Testis (tissue), 2 donors: ENCODE measurements at regions not wholly inside any gene's neighbourhood (a gene's known extent, or its start where the extent isn't known, plus 50 kb on each side); places are given as distances from the start of the nearest gene placed in this dataset.

Source experiments
- DNase-seq: peaks from one replicate; pipeline ENCODE4 v3.0.0-alpha.2; 2019
- H3K27ac ChIP-seq, 2 donors: fragments of 200-600 bp; sonication (generic); one replicate each; pipeline ENCODE4 v1.5.1; 2019
- H3K27me3 ChIP-seq: fragments of 200-600 bp; sonication (generic); one replicate; pipeline ENCODE4 v1.5.1; 2019
- H3K36me3 ChIP-seq: fragments of 200-600 bp; sonication (generic); one replicate; pipeline ENCODE4 v1.5.1; 2017; ENCODE audit warnings: low read depth; ENCODE audit errors: missing control alignments
- H3K4me1 ChIP-seq: fragments of 200-600 bp; sonication (generic); one replicate; pipeline ENCODE4 v1.5.1; 2019
- H3K4me3 ChIP-seq, 2 donors: fragments of 200-600 bp; sonication (generic); one replicate each; pipeline ENCODE4 v1.5.1; 2017 to 2019
- H3K9me3 ChIP-seq: fragments of 200-600 bp; sonication (generic); one replicate; pipeline ENCODE4 v1.5.1; 2017
- POLR2A ChIP-seq: fragments of 450-650 bp; IDR thresholded peaks from one replicate; pipeline ENCODE4 v1.6.1; 2017; ENCODE audit warnings: antibody characterized with exemption, mild to moderate bottlenecking, moderate library complexity
- WGBS, 2 donors: methylation state at CpG; one replicate each; pipeline ENCODE4 v1.1.5; 2018; 5-methylcytosine and 5-hydroxymethylcytosine counted together
- intact Hi-C: fragments of 100-400 bp; cut with DNase I; formaldehyde crosslinking; loops from one replicate; pipeline ENCODE4 v1.15.1; 2023; ENCODE audit warnings: low total_unique reads
- TF ChIP-seq, protein P1 (sequence below), 3 experiments: fragments of 450-650 bp in 2 of 3; fragments of 200-600 bp in 1 of 3; sonication (generic) in 1 of 3; IDR thresholded peaks; one replicate each; pipeline ENCODE4 v1.5.1; 2016 to 2019; ENCODE audit warnings: antibody characterized with exemption in 3 of 3, mild to moderate bottlenecking in 2 of 3, moderate library complexity in 1 of 3

DNA sequence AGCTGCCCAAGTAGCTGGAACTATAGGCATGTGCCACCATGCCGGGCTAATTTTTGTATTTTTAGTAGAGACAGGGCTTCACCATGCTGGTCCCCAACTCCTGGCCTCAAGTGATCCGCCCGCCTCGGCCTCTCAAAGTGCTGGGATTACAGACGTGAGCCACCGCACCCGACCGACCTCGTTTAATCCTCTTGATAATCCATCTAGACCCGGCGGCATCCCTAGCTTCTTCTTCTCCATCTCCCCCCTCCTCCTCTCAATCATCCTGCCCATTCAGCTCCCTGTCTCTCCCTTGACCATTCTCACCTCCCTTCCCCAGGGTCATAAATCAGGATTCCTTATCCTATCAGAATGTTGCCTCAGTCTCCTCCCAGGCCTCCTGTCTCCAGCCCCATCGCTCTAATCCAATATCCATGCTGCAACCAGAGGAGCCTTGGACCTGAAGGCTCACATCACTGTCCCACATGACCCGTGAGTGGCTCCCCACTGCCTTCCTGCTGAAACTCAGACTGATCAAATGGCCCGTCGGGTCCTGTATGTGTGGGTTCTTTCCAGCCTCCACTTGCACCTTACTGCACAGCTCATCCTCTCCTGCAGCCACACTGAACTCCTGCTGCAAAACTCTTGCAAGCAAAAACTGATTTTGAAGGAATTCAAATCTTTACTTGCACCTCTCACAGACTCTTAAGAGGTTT is 74.1 kb upstream of the CDH5 start:
- DNase-seq = no peak
- intact Hi-C loops = no loop called here
- Histone ChIP-seq H3K9me3 (no peaks in the 10 kb centered on the region), H3K27ac (no peak overlapping the region), H3K4me3 (no peak overlapping the region), H3K36me3 (no peaks in the 10 kb centered on the region), H3K4me1 (no peaks in the 10 kb centered on the region), H3K27me3 (no peaks in the 10 kb centered on the region)
- WGBS, 2 donors = 85 to 89% methylated on average over 15 of the region's 15 CpGs
- TF ChIP-seq POLR2A = no peak
- TF ChIP-seq, protein P1, sequence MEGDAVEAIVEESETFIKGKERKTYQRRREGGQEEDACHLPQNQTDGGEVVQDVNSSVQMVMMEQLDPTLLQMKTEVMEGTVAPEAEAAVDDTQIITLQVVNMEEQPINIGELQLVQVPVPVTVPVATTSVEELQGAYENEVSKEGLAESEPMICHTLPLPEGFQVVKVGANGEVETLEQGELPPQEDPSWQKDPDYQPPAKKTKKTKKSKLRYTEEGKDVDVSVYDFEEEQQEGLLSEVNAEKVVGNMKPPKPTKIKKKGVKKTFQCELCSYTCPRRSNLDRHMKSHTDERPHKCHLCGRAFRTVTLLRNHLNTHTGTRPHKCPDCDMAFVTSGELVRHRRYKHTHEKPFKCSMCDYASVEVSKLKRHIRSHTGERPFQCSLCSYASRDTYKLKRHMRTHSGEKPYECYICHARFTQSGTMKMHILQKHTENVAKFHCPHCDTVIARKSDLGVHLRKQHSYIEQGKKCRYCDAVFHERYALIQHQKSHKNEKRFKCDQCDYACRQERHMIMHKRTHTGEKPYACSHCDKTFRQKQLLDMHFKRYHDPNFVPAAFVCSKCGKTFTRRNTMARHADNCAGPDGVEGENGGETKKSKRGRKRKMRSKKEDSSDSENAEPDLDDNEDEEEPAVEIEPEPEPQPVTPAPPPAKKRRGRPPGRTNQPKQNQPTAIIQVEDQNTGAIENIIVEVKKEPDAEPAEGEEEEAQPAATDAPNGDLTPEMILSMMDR (IDR thresholded peaks at IDR 0.05) = no peak

DNA sequence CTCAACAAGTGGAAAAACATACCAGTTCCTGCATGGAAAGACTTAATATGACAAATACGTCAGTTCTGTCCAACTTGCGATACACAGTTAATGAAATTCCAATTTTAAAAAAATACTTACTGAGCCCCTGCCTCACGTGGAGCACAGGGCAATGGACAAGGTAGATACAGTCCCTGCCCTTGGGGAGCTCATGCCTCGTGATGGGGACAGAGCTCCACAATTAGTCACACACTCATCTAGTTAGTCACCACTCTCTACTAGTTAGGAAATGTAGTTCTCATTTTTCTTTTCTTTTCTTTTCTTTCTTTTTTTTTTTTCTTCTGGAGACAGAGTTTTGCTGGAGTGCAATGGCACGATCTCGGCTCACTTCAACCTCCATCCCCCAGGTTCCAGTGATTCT is 74.7 kb upstream of the CDH5 start:
- no peak overlapping the region for H3K27ac ChIP-seq
- H3K4me1 ChIP-seq = no peaks in the 10 kb centered on the region
- intact Hi-C loops = no loop called here
- H3K27me3 ChIP-seq = no peaks in the 10 kb centered on the region
- DNase-seq = no peak
- 87 to 91% methylated on average over 6 of the region's 6 CpGs for WGBS, 2 donors
- H3K9me3 ChIP-seq = no peaks in the 10 kb centered on the region
- H3K36me3 ChIP-seq = no peaks in the 10 kb centered on the region
- H3K4me3 ChIP-seq = no peak overlapping the region
- TF ChIP-seq POLR2A = no peak
- TF ChIP-seq, protein P1 (IDR thresholded peaks at IDR 0.05) = no peak

DNA sequence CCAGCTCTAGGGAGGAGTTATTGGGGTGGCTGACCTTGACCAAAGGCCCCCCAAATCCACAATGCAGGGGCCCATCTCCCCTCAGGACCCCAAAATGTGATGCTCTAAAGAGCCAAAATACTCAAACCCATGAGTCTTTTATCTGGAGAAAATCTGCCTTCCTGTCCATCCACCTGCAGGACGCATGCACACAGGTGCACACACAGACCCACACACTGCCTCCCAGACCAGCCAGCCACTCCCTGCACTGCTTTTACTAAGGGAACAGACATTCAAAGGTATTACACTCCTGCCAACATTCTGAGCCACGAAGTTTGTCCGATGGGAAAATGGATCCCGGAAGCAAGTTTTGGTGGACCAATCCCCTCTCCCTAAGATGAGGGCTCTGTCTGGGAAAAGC is 76.1 kb upstream of the CDH5 start:
- H3K36me3 ChIP-seq = no peaks in the 10 kb centered on the region
- 96 to 97% methylated on average over 4 of the region's 4 CpGs for WGBS, 2 donors
- intact Hi-C loops = no loop called here
- no peaks in the 10 kb centered on the region for H3K4me1 ChIP-seq
- no peaks in the 10 kb centered on the region for H3K9me3 ChIP-seq
- H3K27me3 ChIP-seq = no peaks in the 10 kb centered on the region
- H3K27ac ChIP-seq = no peak overlapping the region
- no peak for DNase-seq
- TF ChIP-seq POLR2A = no peak
- TF ChIP-seq, protein P1 (IDR thresholded peaks at IDR 0.05) = no peak
- H3K4me3 ChIP-seq = no peak overlapping the region

DNA sequence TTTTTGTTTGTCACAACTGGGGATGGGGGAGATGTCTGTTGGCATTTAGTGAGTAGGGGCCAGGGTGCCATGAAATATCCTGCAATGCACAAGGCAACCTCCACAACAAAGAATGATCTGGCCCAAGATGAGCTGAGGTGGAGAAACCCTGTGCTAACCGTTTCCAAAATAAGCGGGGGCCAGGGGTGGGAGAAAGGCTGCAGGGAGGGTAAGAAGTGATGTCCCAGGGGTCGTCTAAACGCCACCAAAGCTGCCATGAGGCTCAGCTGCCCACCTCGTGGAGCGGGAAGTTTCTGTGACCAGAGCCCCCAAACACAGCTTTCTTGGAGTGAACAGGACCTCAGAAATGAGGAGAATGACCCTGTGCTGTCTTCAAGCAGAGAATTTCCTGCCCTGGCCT is 76.5 kb upstream of the CDH5 start:
- Histone ChIP-seq H3K27ac (no peak overlapping the region), H3K4me3 (no peak overlapping the region), H3K36me3 (no peaks in the 10 kb centered on the region), H3K4me1 (no peaks in the 10 kb centered on the region), H3K27me3 (no peaks in the 10 kb centered on the region), H3K9me3 (no peaks in the 10 kb centered on the region)
- TF ChIP-seq, protein P1 (IDR thresholded peaks at IDR 0.05) = no peak
- no peak for TF ChIP-seq POLR2A
- intact Hi-C loops = no loop called here
- 85 to 89% methylated on average over 6 of the region's 6 CpGs for WGBS, 2 donors
- no peak for DNase-seq

DNA sequence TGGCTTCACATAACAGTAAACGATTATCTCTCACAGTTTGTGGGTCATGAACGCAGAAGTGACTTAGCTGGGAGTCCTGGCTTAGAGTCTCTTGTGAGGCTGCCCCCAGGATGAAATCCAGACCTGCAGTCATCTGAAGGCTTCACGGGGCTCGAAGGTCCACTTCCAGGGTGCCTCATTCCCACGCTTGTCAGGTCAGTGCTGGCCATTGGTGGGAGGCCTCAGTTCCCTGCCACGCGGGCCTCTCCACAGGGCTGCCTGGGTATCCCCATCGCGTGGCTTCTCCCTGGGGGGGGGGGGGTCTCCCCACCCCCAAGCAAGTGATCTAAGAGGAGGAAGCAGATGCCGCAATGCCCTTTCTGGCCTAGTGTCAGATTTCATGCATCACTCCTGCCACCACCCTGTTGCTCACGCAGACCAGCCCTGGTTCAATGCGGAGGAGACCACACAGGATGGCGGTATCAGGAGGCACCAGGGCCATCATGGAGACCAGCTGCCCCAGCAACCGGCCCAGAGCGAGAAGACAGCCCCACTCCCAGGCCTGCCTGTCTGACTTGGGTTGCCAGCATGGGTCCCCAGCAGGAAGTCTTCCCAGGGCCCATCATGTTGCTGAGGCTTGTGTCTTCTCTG is 77.3 kb upstream of the CDH5 start:
- intact Hi-C loops = no loop called here
- Histone ChIP-seq H3K4me3 (no peak overlapping the region), H3K27me3 (no peaks in the 10 kb centered on the region), H3K36me3 (no peaks in the 10 kb centered on the region), H3K27ac (no peak overlapping the region), H3K9me3 (no peaks in the 10 kb centered on the region), H3K4me1 (no peaks in the 10 kb centered on the region)
- DNase-seq = no peak
- WGBS, 2 donors = 89 to 97% methylated on average over 9 to 15 of the region's 15 CpGs
- TF ChIP-seq, protein P1 (IDR thresholded peaks at IDR 0.05) = no peak
- no peak for TF ChIP-seq POLR2A
